Natural killer cell (primary cell): ENCODE measurements at regions not wholly inside any gene's neighbourhood (a gene's known extent, or its start where the extent isn't known, plus 50 kb on each side); places are given as distances from the start of the nearest gene placed in this dataset.
"Not testable (repeated sequence)": the region's sequence is repeated elsewhere in the genome, so short reads cannot be mapped to it uniquely, and the experiment has no call there.

Experiments
- ATAC-seq, 3 donors: fragments of 150-1000 bp in 2 of 3; fragments of 200-7000 bp in 1 of 3; cut with Tn5 transposase; 1 replicate in 1 of 3; 2 replicates in 2 of 3; pipeline ENCODE4 v1.10.0; 2021; ENCODE audit warnings: mild to moderate bottlenecking in 2 of 3, moderate library complexity in 2 of 3
- DNase-seq, 2 donors: peaks; one replicate each; pipeline versions ENCODE4 v3.0.0 to v3.0.0-alpha.2; 2013 to 2021; ENCODE audit warnings: mixed read lengths in 1 of 2
- H3K27ac ChIP-seq: one replicate; pipeline ENCODE4 v1.5.1; 2013; ENCODE audit warnings: mild to moderate bottlenecking, low read length
- H3K27me3 ChIP-seq: one replicate; pipeline ENCODE4 v1.6.1; 2013; ENCODE audit warnings: low read length; ENCODE audit not compliant: control insufficient read depth, insufficient read depth
- H3K36me3 ChIP-seq: one replicate; pipeline ENCODE4 v1.6.1; 2013; ENCODE audit warnings: low read length; ENCODE audit not compliant: control insufficient read depth, insufficient read depth
- H3K4me1 ChIP-seq: one replicate; pipeline ENCODE4 v1.6.1; 2013; ENCODE audit warnings: low read length; ENCODE audit not compliant: control insufficient read depth, insufficient read depth
- H3K4me3 ChIP-seq: one replicate; pipeline ENCODE4 v1.5.1; 2013; ENCODE audit warnings: low read length
- H3K9me3 ChIP-seq: one replicate; pipeline ENCODE4 v1.6.1; 2013; ENCODE audit warnings: low read length; ENCODE audit not compliant: control insufficient read depth, insufficient read depth
- H3K27ac Mint-ChIP-seq, 2 donors: one replicate each; pipeline ENCODE4 v1.8.0; 2022; ENCODE audit warnings: mild to moderate bottlenecking in 2 of 2, mixed read lengths in 2 of 2, moderate library complexity in 1 of 2
- H3K27me3 Mint-ChIP-seq, 2 donors: one replicate each; pipeline ENCODE4 v1.8.0; 2022; ENCODE audit warnings: low read depth in 2 of 2, mixed read lengths in 2 of 2
- H3K36me3 Mint-ChIP-seq: one replicate; pipeline ENCODE4 v1.8.0; 2022; ENCODE audit warnings: mixed read lengths
- H3K4me1 Mint-ChIP-seq, 2 donors: one replicate each; pipeline ENCODE4 v1.8.0; 2022; ENCODE audit warnings: mixed read lengths in 2 of 2
- H3K4me3 Mint-ChIP-seq: one replicate; pipeline ENCODE4 v1.8.0; 2022; ENCODE audit warnings: mild to moderate bottlenecking, moderate library complexity, mixed read lengths
- H3K9me3 Mint-ChIP-seq, 2 donors: one replicate each; pipeline ENCODE4 v1.8.0; 2022; ENCODE audit warnings: mixed read lengths in 2 of 2
- CTCF ChIP-seq: fragments of 200-600 bp; IDR thresholded peaks from one replicate; pipeline ENCODE4 v1.8.0; 2022; ENCODE audit warnings: antibody characterized with exemption
- WGBS: methylation state at CpG from one replicate; pipeline ENCODE4 v1.1.7; 2013; ENCODE audit warnings: missing lambda C conversion rate; ENCODE audit not compliant: insufficient coverage; 5-methylcytosine and 5-hydroxymethylcytosine counted together
- intact Hi-C: fragments of 100-400 bp; cut with micrococcal nuclease; formaldehyde crosslinking; loops from one replicate; pipeline ENCODE4 v1.14.2; 2022

GRCh38 chrX:109172091-109172602, 309.7 kb downstream of the GUCY2F start:
- Histone ChIP-seq H3K9me3 (no peaks in the 10 kb centered on the region), H3K4me1 (no peaks in the 10 kb centered on the region), H3K27me3 (no peaks in the 10 kb centered on the region), H3K27ac (no peak overlapping the region), H3K36me3 (no peaks in the 10 kb centered on the region), H3K4me3 (no peak overlapping the region)
- Mint-ChIP-seq H3K9me3 (peaks cover 3% of the 10 kb centered on the region in 2 donors), H3K36me3 (no peaks in the 10 kb centered on the region), H3K4me3 (no peak overlapping the region), H3K4me1 (no peaks in the 10 kb centered on the region), H3K27ac (no peak overlapping the region), H3K27me3 (no peaks in the 10 kb centered on the region)
- intact Hi-C loops: no loop called here
- TF ChIP-seq CTCF: no peak
- no peak for DNase-seq
- ATAC-seq: no peak
- WGBS: 72% methylated on average over 4 of the region's 4 CpGs

- no peaks in the 10 kb centered on the region for H3K36me3 ChIP-seq
- peaks cover 0 to 13% of the 10 kb centered on the region in 2 donors for H3K9me3 Mint-ChIP-seq
- H3K27me3 Mint-ChIP-seq: no peaks in the 10 kb centered on the region
- no peaks in the 10 kb centered on the region for H3K9me3 ChIP-seq
- WGBS: 8% methylated on average over 1 of the region's 1 CpG
- intact Hi-C loops: no loop called here
- H3K27me3 ChIP-seq: no peaks in the 10 kb centered on the region
- DNase-seq: no peak
- no peaks in the 10 kb centered on the region for H3K4me1 Mint-ChIP-seq
- H3K4me3 ChIP-seq: no peak overlapping the region
- TF ChIP-seq CTCF: no peak
- H3K4me3 Mint-ChIP-seq: no peak overlapping the region
- H3K4me1 ChIP-seq: no peaks in the 10 kb centered on the region
- no peak overlapping the region for H3K27ac ChIP-seq
- no peaks in the 10 kb centered on the region for H3K36me3 Mint-ChIP-seq
- no peak for ATAC-seq
- no peak overlapping the region for H3K27ac Mint-ChIP-seq
These were observed 326.7 kb downstream of the GUCY2F start for GRCh38 chrX:109155161-109155560.

- H3K36me3 ChIP-seq, H3K4me3 ChIP-seq, H3K27ac Mint-ChIP-seq, H3K9me3 ChIP-seq, H3K9me3 Mint-ChIP-seq, intact Hi-C loops, H3K4me1 Mint-ChIP-seq, H3K27me3 Mint-ChIP-seq, H3K27ac ChIP-seq, H3K27me3 ChIP-seq, H3K4me1 ChIP-seq, H3K36me3 Mint-ChIP-seq, ATAC-seq, DNase-seq, H3K4me3 Mint-ChIP-seq: not testable (repeated sequence)
- WGBS: 90% methylated on average over 1 of the region's 1 CpG
These were observed 337.7 kb downstream of the GUCY2F start for GRCh38 chrX:109144173-109144572.

- Mint-ChIP-seq H3K4me3 (no peak overlapping the region), H3K27me3 (peaks cover 0 to 5% of the 10 kb centered on the region in 2 donors), H3K36me3 (peaks cover 6% of the 10 kb centered on the region), H3K27ac (no peak overlapping the region), H3K4me1 (no peaks in the 10 kb centered on the region), H3K9me3 (peaks cover 5 to 11% of the 10 kb centered on the region in 2 donors)
- TF ChIP-seq CTCF: no peak
- H3K9me3 ChIP-seq: no peaks in the 10 kb centered on the region
- no peak overlapping the region for H3K27ac ChIP-seq
- no peaks in the 10 kb centered on the region for H3K27me3 ChIP-seq
- H3K4me3 ChIP-seq: no peak overlapping the region
- H3K36me3 ChIP-seq: no peaks in the 10 kb centered on the region
- DNase-seq (no peak), ATAC-seq (no peak)
- intact Hi-C loops: no loop called here
- H3K4me1 ChIP-seq: no peaks in the 10 kb centered on the region
These were observed 341.4 kb downstream of the GUCY2F start for GRCh38 chrX:109140463-109140862.
